Mesothelial cell of epicardium (in vitro differentiated cells): ENCODE measurements at regions not wholly inside any gene's neighbourhood (a gene's known extent, or its start where the extent isn't known, plus 50 kb on each side); places are given as distances from the start of the nearest gene placed in this dataset.

ENCODE experiments used
- DNase-seq, 2 experiments: peaks; one replicate each; pipeline ENCODE4 v3.0.0; 2021; ENCODE audit warnings: low spot score in 2 of 2; ENCODE audit not compliant: unreplicated experiment in 2 of 2
- H3K27ac Mint-ChIP-seq: 2 replicates; pipeline ENCODE4 v1.8.0; 2021; ENCODE audit warnings: mixed read lengths
- H3K27me3 Mint-ChIP-seq: 2 replicates; pipeline ENCODE4 v1.8.0; 2021; ENCODE audit warnings: low read depth, mixed read lengths
- H3K36me3 Mint-ChIP-seq: 2 replicates; pipeline ENCODE4 v1.8.0; 2021; ENCODE audit warnings: mixed read lengths
- H3K4me1 Mint-ChIP-seq: 2 replicates; pipeline ENCODE4 v1.8.0; 2021; ENCODE audit warnings: mixed read lengths
- H3K4me3 Mint-ChIP-seq: 2 replicates; pipeline ENCODE4 v1.8.0; 2021; ENCODE audit warnings: mild to moderate bottlenecking, moderate library complexity, mixed read lengths
- H3K9me3 Mint-ChIP-seq: 2 replicates; pipeline ENCODE4 v1.8.0; 2021; ENCODE audit warnings: mixed read lengths
- TF ChIP-seq, protein P1 (sequence below): fragments of 200-600 bp; sonication (generic); IDR thresholded peaks from one replicate; pipeline ENCODE4 v1.5.0; 2021; ENCODE audit warnings: antibody characterized with exemption; ENCODE audit not compliant: unreplicated experiment

DNA sequence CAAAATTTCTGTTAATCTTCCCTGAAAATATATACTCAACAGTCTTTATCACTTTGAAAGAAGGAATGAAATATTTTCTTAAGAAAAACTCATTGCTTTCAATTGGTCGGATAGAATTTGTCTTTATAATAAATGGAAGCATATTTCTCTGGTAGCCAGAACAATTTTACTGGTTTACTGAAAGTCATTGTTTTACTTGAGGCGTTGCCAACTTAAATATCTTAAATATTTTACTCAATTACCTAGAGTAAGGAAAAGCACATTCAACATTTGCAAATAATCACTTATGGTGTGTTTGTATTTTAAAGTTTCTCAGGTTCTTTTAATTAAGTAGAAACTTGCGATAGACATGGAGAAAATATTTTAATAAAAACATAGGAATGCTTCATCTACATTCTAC lies 1181.7 kb downstream of the EFNA5 start:
- Mint-ChIP-seq H3K27me3 (no peaks in the 10 kb centered on the region), H3K4me1 (peaks cover 16% of the 10 kb centered on the region), H3K36me3 (peaks cover 2% of the 10 kb centered on the region), H3K9me3 (peaks cover 6% of the 10 kb centered on the region), H3K4me3 (no peak overlapping the region), H3K27ac (peak overlapping the region; percentile 67)
- DNase-seq = no peak
- TF ChIP-seq, protein P1, sequence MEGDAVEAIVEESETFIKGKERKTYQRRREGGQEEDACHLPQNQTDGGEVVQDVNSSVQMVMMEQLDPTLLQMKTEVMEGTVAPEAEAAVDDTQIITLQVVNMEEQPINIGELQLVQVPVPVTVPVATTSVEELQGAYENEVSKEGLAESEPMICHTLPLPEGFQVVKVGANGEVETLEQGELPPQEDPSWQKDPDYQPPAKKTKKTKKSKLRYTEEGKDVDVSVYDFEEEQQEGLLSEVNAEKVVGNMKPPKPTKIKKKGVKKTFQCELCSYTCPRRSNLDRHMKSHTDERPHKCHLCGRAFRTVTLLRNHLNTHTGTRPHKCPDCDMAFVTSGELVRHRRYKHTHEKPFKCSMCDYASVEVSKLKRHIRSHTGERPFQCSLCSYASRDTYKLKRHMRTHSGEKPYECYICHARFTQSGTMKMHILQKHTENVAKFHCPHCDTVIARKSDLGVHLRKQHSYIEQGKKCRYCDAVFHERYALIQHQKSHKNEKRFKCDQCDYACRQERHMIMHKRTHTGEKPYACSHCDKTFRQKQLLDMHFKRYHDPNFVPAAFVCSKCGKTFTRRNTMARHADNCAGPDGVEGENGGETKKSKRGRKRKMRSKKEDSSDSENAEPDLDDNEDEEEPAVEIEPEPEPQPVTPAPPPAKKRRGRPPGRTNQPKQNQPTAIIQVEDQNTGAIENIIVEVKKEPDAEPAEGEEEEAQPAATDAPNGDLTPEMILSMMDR = no peak

DNA sequence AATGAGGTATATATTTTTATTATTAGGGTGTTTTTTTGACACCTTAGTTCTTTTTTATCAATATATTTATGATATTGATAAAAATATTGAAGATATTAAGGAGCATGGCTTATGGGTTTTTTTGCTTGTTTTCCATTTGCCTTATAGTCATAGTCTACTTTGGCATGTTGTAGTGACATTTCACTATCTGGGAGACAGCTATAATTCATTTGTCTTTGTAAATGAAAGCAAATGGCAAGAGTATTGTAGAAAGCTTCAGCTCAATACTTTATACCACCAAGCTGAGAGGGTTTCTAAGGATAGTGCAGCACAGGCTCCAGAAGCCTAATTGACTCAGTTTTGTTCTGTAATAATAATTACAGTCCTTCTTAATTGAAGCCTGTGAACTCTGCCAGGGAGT lies 1182.3 kb downstream of the EFNA5 start:
- Mint-ChIP-seq H3K4me3 (no peak overlapping the region), H3K9me3 (peaks cover 4% of the 10 kb centered on the region), H3K4me1 (peaks cover 16% of the 10 kb centered on the region), H3K36me3 (no peaks in the 10 kb centered on the region), H3K27ac (peak overlapping the region; percentile 67), H3K27me3 (no peaks in the 10 kb centered on the region)
- no peak for DNase-seq
- TF ChIP-seq, protein P1 = no peak

DNA sequence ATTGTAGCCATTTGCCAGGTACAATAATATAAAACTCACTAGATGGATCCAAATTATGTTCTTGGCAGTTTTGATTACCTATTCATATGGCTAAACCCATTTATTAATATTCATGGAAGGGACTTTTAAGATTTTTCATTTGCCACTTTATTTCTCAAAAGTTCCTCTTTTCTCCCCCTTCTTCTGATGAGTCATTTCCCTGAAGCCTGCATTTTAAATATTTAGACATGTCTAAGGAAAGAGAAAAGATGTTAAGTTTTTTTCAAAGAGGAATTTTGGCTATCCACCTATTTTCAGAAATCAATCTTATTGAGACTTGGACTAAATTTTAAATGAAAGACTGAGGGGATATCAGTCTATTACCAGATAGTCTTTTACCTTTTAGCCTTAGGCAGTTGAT lies 1189.4 kb downstream of the EFNA5 start:
- Mint-ChIP-seq H3K36me3 (no peaks in the 10 kb centered on the region), H3K4me3 (no peak overlapping the region), H3K4me1 (peaks cover 2% of the 10 kb centered on the region), H3K9me3 (no peaks in the 10 kb centered on the region), H3K27ac (no peak overlapping the region), H3K27me3 (no peaks in the 10 kb centered on the region)
- no peak for DNase-seq
- TF ChIP-seq, protein P1 = no peak

DNA sequence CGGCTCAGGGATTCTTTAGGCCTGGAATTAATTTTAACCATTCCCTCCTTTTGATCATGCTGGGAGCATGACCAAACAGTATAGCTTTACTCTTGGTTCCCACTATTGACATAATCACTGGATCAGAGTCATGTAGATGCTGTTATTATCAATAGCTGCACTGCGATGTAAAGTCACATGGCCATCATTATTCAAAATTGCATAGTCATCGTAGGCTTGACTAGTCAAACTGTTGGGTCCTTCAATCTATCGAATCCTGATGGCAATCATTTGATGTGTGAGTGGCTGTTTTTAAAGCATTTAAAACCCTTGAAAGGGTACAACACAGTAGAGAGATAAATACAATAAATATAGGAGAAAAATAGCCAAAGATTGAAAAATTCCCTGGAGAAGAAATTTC lies 1194.1 kb downstream of the EFNA5 start:
- no peak for DNase-seq

DNA sequence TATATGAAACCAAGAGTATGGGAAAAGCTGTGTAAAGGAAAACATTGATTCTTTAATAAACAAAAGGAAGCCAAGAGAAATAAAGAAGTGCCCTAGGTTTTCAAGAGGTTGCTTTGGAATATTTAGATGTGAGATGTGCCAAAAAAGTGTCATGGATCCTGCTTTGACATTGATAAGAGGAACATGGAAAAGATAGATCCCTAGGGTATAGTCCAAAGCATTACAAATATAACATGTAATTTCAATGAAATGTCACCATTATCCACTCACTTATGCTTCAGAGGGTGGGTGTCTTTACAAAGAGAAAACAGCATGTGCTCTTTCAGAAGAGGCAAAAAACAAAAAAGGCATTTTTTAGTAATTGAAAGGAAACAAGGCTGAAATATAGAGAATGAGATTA lies 1196.7 kb downstream of the EFNA5 start:
- H3K27me3 Mint-ChIP-seq = no peaks in the 10 kb centered on the region
- no peak overlapping the region for H3K4me3 Mint-ChIP-seq

More for the DNA sequence above, 1194.1 kb downstream of the EFNA5 start:
- H3K9me3 Mint-ChIP-seq = no peaks in the 10 kb centered on the region
- TF ChIP-seq, protein P1 = no peak
- H3K27ac Mint-ChIP-seq = no peak overlapping the region
- H3K4me3 Mint-ChIP-seq = no peak overlapping the region
- H3K27me3 Mint-ChIP-seq = no peaks in the 10 kb centered on the region
- H3K4me1 Mint-ChIP-seq = no peaks in the 10 kb centered on the region
- H3K36me3 Mint-ChIP-seq = no peaks in the 10 kb centered on the region

More for the DNA sequence above, 1196.7 kb downstream of the EFNA5 start:
- no peaks in the 10 kb centered on the region for H3K36me3 Mint-ChIP-seq
- no peak for DNase-seq
- no peaks in the 10 kb centered on the region for H3K4me1 Mint-ChIP-seq
- peaks cover 9% of the 10 kb centered on the region for H3K9me3 Mint-ChIP-seq
- TF ChIP-seq, protein P1 = no peak
- no peak overlapping the region for H3K27ac Mint-ChIP-seq
